ENCODE measurements at regions not wholly inside any gene's neighbourhood (a gene's known extent, or its start where the extent isn't known, plus 50 kb on each side); places are given as distances from the start of the nearest gene placed in this dataset.
"Not testable (repeated sequence)": the region's sequence is repeated elsewhere in the genome, so short reads cannot be mapped to it uniquely, and the experiment has no call there.

- TF ChIP-seq POLR2AphosphoS5 (IDR thresholded peaks at IDR 0.05; ENCODE audit: insufficient read depth in 1 of 2, low read depth in 1 of 2); CTCF (IDR thresholded peaks at IDR 0.05): not testable (repeated sequence)
These were observed 156.1 kb downstream of the BMP7 start for GRCh38 chr20:57110121-57111027.

All from vagina (tissue), 2 donors.